CD4-positive, alpha-beta T cell (primary cell): ENCODE measurements at regions not wholly inside any gene's neighbourhood (a gene's known extent, or its start where the extent isn't known, plus 50 kb on each side); places are given as distances from the start of the nearest gene placed in this dataset.
"Not testable (repeated sequence)": the region's sequence is repeated elsewhere in the genome, so short reads cannot be mapped to it uniquely, and the experiment has no call there.

Experiments used
- ATAC-seq: fragments of 200-7000 bp; cut with Tn5 transposase; one replicate; pipeline ENCODE4 v1.10.0; 2022; ENCODE audit warnings: mild to moderate bottlenecking; ENCODE audit not compliant: poor library complexity
- CTCF ChIA-PET: fragments of 350-600 bp; sonication (Branson Sonifier 250); formaldehyde crosslinking; loops from one replicate; lab custom pipeline; 2021; ENCODE audit warnings: antibody characterized with exemption, inconsistent platforms; lab: Charles Lee
- POLR2A ChIA-PET: fragments of 350-600 bp; sonication (Branson Sonifier 250); formaldehyde crosslinking; loops from one replicate; lab custom pipeline; 2021; ENCODE audit warnings: antibody characterized with exemption, inconsistent platforms; lab: Charles Lee
- DNase-seq, 14 experiments: peaks; one replicate each; pipeline ENCODE4 v3.0.0-alpha.2; 2013 to 2020; ENCODE audit warnings: mixed read lengths in 2 of 14
- H3K27ac ChIP-seq, 2 donors: one replicate each; pipeline versions ENCODE4 v1.5.1 to v1.7.0; 2013; ENCODE audit warnings: low read length in 2 of 2, low read depth in 1 of 2, mild to moderate bottlenecking in 1 of 2
- H3K27me3 ChIP-seq, 2 experiments: 1 replicate in 1 of 2; 2 replicates in 1 of 2; pipeline versions ENCODE4 v1.6.1 to v1.7.0; 2013; ENCODE audit warnings: low read length in 2 of 2, control low read depth in 1 of 2, mild to moderate bottlenecking in 1 of 2, moderate library complexity in 1 of 2; ENCODE audit not compliant: insufficient read depth in 2 of 2, control insufficient read depth in 1 of 2
- H3K36me3 ChIP-seq: one replicate; pipeline ENCODE4 v1.6.1; 2013; ENCODE audit warnings: low read length, control low read depth; ENCODE audit not compliant: insufficient read depth
- H3K4me1 ChIP-seq: one replicate; pipeline ENCODE4 v1.6.1; 2013; ENCODE audit warnings: low read length, control low read depth; ENCODE audit not compliant: insufficient read depth
- H3K4me3 ChIP-seq: one replicate; pipeline ENCODE4 v1.5.1; 2013; ENCODE audit warnings: mild to moderate bottlenecking, low read length, moderate library complexity
- H3K9me3 ChIP-seq, 2 experiments: 1 replicate in 1 of 2; 2 replicates in 1 of 2; pipeline versions ENCODE4 v1.6.1 to v1.7.0; 2013; ENCODE audit warnings: low read length in 2 of 2, mild to moderate bottlenecking in 2 of 2, control low read depth in 1 of 2, moderate library complexity in 1 of 2; ENCODE audit not compliant: control insufficient read depth in 1 of 2, insufficient read depth in 1 of 2
- H3K27ac Mint-ChIP-seq: one replicate; pipeline ENCODE4 v1.8.0; 2020; ENCODE audit warnings: mixed read lengths
- H3K27me3 Mint-ChIP-seq: one replicate; pipeline ENCODE4 v1.8.0; 2021; ENCODE audit warnings: mixed read lengths
- H3K36me3 Mint-ChIP-seq: one replicate; pipeline ENCODE4 v1.8.0; 2021; ENCODE audit warnings: low read depth, mixed read lengths
- H3K4me1 Mint-ChIP-seq: one replicate; pipeline ENCODE4 v1.8.0; 2021; ENCODE audit warnings: low read depth, mixed read lengths
- H3K4me3 Mint-ChIP-seq: one replicate; pipeline ENCODE4 v1.8.0; 2020; ENCODE audit warnings: mild to moderate bottlenecking, mixed read lengths
- H3K9me3 Mint-ChIP-seq: one replicate; pipeline ENCODE4 v1.8.0; 2020; ENCODE audit warnings: mixed read lengths
- CTCF ChIP-seq: fragments of 200-600 bp; IDR thresholded peaks from one replicate; pipeline ENCODE4 v1.8.0; 2022; ENCODE audit warnings: antibody characterized with exemption, mild to moderate bottlenecking
- intact Hi-C, 2 experiments: fragments of 100-400 bp; cut with DNase I in 1 of 2; cut with micrococcal nuclease in 1 of 2; formaldehyde crosslinking; loops; one replicate each; pipeline versions ENCODE4 v1.15.1 to v1.9.0; 2023 to 2025; cut with DNase I, micrococcal nuclease

GRCh38 chr9:29445751-29446150 lies 1872.5 kb upstream of the C9orf72 start:
- Mint-ChIP-seq H3K4me3 (no peak overlapping the region), H3K9me3 (peaks cover 4% of the 10 kb centered on the region), H3K4me1 (no peaks in the 10 kb centered on the region), H3K27me3 (no peaks in the 10 kb centered on the region), H3K27ac (no peak overlapping the region), H3K36me3 (no peaks in the 10 kb centered on the region)
- no peak for ATAC-seq
- Histone ChIP-seq H3K27ac (no peak overlapping the region), H3K36me3 (no peaks in the 10 kb centered on the region), H3K27me3 (no peaks in the 10 kb centered on the region), H3K4me3 (no peak overlapping the region), H3K4me1 (no peaks in the 10 kb centered on the region), H3K9me3 (peaks cover 0 to 10% of the 10 kb centered on the region in 2 experiments)
- CTCF ChIA-PET = no interaction called here
- intact Hi-C loops = no loop called here
- no peak for DNase-seq
- no peak for TF ChIP-seq CTCF
- POLR2A ChIA-PET = no interaction called here

- intact Hi-C loops = no loop called here
- Mint-ChIP-seq H3K9me3 (peaks cover 7% of the 10 kb centered on the region), H3K27me3 (no peaks in the 10 kb centered on the region), H3K4me3 (no peak overlapping the region), H3K36me3 (no peaks in the 10 kb centered on the region), H3K4me1 (no peaks in the 10 kb centered on the region), H3K27ac (no peak overlapping the region)
- Histone ChIP-seq H3K4me3 (no peak overlapping the region), H3K9me3 (peaks cover 0 to 8% of the 10 kb centered on the region in 2 experiments), H3K4me1 (no peaks in the 10 kb centered on the region), H3K36me3 (no peaks in the 10 kb centered on the region), H3K27ac (no peak overlapping the region), H3K27me3 (no peaks in the 10 kb centered on the region)
- ATAC-seq (no peak), DNase-seq (no peak)
- ChIA-PET POLR2A (no interaction called here), CTCF (no interaction called here)
- no peak for TF ChIP-seq CTCF
These were observed 1876.0 kb upstream of the C9orf72 start for GRCh38 chr9:29449306-29449705.

- intact Hi-C loops, H3K36me3 Mint-ChIP-seq, H3K4me1 Mint-ChIP-seq, H3K27ac Mint-ChIP-seq, CTCF ChIA-PET, H3K27ac ChIP-seq, H3K9me3 Mint-ChIP-seq, H3K4me3 ChIP-seq, H3K27me3 Mint-ChIP-seq, H3K9me3 ChIP-seq, POLR2A ChIA-PET, H3K36me3 ChIP-seq, H3K4me3 Mint-ChIP-seq, H3K27me3 ChIP-seq, ATAC-seq, DNase-seq, H3K4me1 ChIP-seq: not testable (repeated sequence)
These were observed 1877.1 kb upstream of the C9orf72 start for GRCh38 chr9:29450343-29450875.

- no peaks in the 10 kb centered on the region for H3K36me3 Mint-ChIP-seq
- H3K27me3 Mint-ChIP-seq = no peaks in the 10 kb centered on the region
These were observed 1883.7 kb upstream of the C9orf72 start for GRCh38 chr9:29456940-29457339.

More at GRCh38 chr9:29456940-29457339, 1883.7 kb upstream of the C9orf72 start:
- no peak overlapping the region for H3K27ac Mint-ChIP-seq
- CTCF ChIA-PET = no interaction called here
- H3K27me3 ChIP-seq = no peaks in the 10 kb centered on the region
- H3K27ac ChIP-seq = no peak overlapping the region
- H3K9me3 Mint-ChIP-seq = peaks cover 26% of the 10 kb centered on the region
- no peak overlapping the region for H3K4me3 ChIP-seq
- intact Hi-C loops = no loop called here
- POLR2A ChIA-PET = no interaction called here
- ATAC-seq (no peak), DNase-seq (no peak)
- H3K36me3 ChIP-seq = no peaks in the 10 kb centered on the region
- H3K4me3 Mint-ChIP-seq = no peak overlapping the region
- no peak for TF ChIP-seq CTCF
- no peaks in the 10 kb centered on the region for H3K4me1 ChIP-seq
- H3K9me3 ChIP-seq = no peaks in the 10 kb centered on the region
- no peaks in the 10 kb centered on the region for H3K4me1 Mint-ChIP-seq
